Mesendoderm (in vitro differentiated cells): ENCODE measurements at regions not wholly inside any gene's neighbourhood (a gene's known extent, or its start where the extent isn't known, plus 50 kb on each side); places are given as distances from the start of the nearest gene placed in this dataset.
A peak's percentile ranks its signal among the peaks of the same experiment; 100 is the strongest.

Source experiments
- DNase-seq: peaks from one replicate; pipeline ENCODE4 v3.0.0; 2013
- H2AK5ac ChIP-seq: 2 replicates; pipeline ENCODE4 v1.6.1; 2013; ENCODE audit warnings: low read length, inconsistent platforms
- H2BK120ac ChIP-seq: 2 replicates; pipeline ENCODE4 v1.6.1; 2013; ENCODE audit warnings: low read depth, mild to moderate bottlenecking, low read length, moderate library complexity, mixed read lengths
- H2BK15ac ChIP-seq: replicated peaks from 2 replicates; pipeline ENCODE4 v1.6.1; 2013; ENCODE audit warnings: low read depth, mild to moderate bottlenecking, moderate library complexity
- H2BK5ac ChIP-seq: 2 replicates; pipeline ENCODE4 v1.6.1; 2013; ENCODE audit warnings: low read length, inconsistent platforms
- H3K18ac ChIP-seq: 2 replicates; pipeline ENCODE4 v1.6.1; 2013; ENCODE audit warnings: mild to moderate bottlenecking, low read length, mixed read lengths
- H3K23ac ChIP-seq: one replicate; pipeline ENCODE4 v1.6.1; 2013; ENCODE audit warnings: low read length
- H3K27ac ChIP-seq: 2 replicates; pipeline ENCODE4 v1.5.1; 2013; ENCODE audit warnings: low read depth, mild to moderate bottlenecking, inconsistent platforms, low read length, moderate library complexity
- H3K27me3 ChIP-seq: 2 replicates; pipeline ENCODE4 v1.6.1; 2013; ENCODE audit warnings: low read length, control low read depth, mild to moderate bottlenecking, inconsistent platforms; ENCODE audit not compliant: insufficient read depth, poor library complexity
- H3K36me3 ChIP-seq: 2 replicates; pipeline ENCODE4 v1.6.1; 2013; ENCODE audit warnings: low read length, inconsistent platforms; ENCODE audit not compliant: control insufficient read depth, insufficient read depth
- H3K4ac ChIP-seq: one replicate; pipeline ENCODE4 v1.6.1; 2013; ENCODE audit warnings: low read depth, mild to moderate bottlenecking, low read length, moderate library complexity
- H3K4me1 ChIP-seq: 2 replicates; pipeline ENCODE4 v1.6.1; 2013; ENCODE audit warnings: low read depth, low read length, inconsistent platforms; ENCODE audit not compliant: control insufficient read depth
- H3K4me2 ChIP-seq: 2 replicates; pipeline ENCODE4 v1.6.1; 2013; ENCODE audit warnings: low read length
- H3K4me3 ChIP-seq: 2 replicates; pipeline ENCODE4 v1.5.1; 2013; ENCODE audit warnings: mild to moderate bottlenecking, low read length
- H3K56ac ChIP-seq: one replicate; pipeline ENCODE4 v1.6.1; 2013; ENCODE audit warnings: low read length
- H3K79me1 ChIP-seq: 2 replicates; pipeline ENCODE4 v1.6.1; 2013; ENCODE audit warnings: low read length, inconsistent platforms
- H3K79me2 ChIP-seq: 2 replicates; pipeline ENCODE4 v1.6.1; 2013; ENCODE audit warnings: mild to moderate bottlenecking, low read length; ENCODE audit not compliant: control insufficient read depth, insufficient read depth
- H3K9ac ChIP-seq: 2 replicates; pipeline ENCODE4 v1.6.1; 2013; ENCODE audit warnings: low read length, inconsistent platforms
- H4K5ac ChIP-seq: one replicate; pipeline ENCODE4 v1.6.1; 2013; ENCODE audit warnings: low read length
- H4K8ac ChIP-seq: one replicate; pipeline ENCODE4 v1.6.1; 2013; ENCODE audit warnings: low read depth, mild to moderate bottlenecking, control low read depth, low read length, moderate library complexity
- WGBS: extraction: QIAGEN DNeasy Blood & Tissue Kit; methylation state at CpG from one replicate; pipeline ENCODE4 v1.1.7; 2013; ENCODE audit warnings: low lambda C conversion rate, missing lambda C conversion rate; ENCODE audit not compliant: insufficient coverage; ENCODE audit errors: extremely low coverage; 5-methylcytosine and 5-hydroxymethylcytosine counted together

DNA sequence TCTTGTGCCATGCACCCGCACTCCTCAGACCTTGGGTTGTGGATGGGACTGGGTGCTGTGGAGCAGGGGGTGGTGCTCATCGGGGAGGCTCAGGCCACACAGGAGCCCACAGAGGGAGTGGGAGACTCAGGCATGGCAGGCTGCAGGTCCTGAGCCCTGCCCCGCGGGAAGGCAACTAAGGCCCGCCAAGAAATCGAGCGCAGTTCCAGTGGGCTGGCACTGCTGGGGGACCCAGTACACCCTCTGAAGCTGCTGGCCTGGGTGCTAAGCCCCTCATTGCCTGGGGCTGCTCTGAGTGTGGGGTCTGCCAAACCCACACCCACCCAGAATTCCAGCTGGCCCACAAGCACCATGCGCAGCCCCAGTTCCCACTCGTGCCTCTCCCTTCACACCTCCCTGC is 450.5 kb upstream of the FGF16 start:
- Histone ChIP-seq H3K36me3 (no peaks in the 10 kb centered on the region), H3K79me2 (no peaks in the 10 kb centered on the region), H4K5ac (no peak overlapping the region), H3K23ac (no peak overlapping the region), H2BK120ac (no peak overlapping the region), H2AK5ac (no peak overlapping the region), H3K9ac (no peak overlapping the region), H3K27ac (no peak overlapping the region), H3K79me1 (no peaks in the 10 kb centered on the region), H3K18ac (no peak overlapping the region), H3K4me1 (no peaks in the 10 kb centered on the region), H2BK15ac (no peak overlapping the region), H3K4ac (no peak overlapping the region), H3K56ac (no peak overlapping the region), H4K8ac (no peak overlapping the region), H3K4me2 (no peak overlapping the region), H3K4me3 (no peak overlapping the region), H2BK5ac (no peak overlapping the region), H3K27me3 (no peaks in the 10 kb centered on the region)
- no CpG with 5 or more reads among the region's 9 CpGs for WGBS
- DNase-seq, result no peak

DNA sequence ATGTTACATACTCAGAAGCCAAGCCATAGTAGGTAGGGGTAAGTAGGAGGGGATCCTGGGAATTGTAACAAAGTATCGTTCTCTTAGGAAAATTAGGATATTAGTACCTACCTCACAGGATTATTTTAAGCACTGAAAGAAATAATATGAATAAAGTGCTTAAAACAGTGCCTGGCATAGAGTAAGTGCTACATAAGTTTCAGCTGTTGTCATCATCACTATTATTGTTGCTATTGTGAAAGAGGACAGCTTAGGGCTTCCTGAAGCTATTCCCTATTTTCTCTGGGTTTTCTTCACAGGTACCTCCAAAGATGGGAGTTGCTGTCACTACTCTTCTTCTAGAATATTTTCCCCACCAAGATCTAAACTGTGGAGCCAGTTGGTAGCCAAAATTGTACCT is 443.7 kb upstream of the FGF16 start:
- H3K27ac ChIP-seq, result no peak overlapping the region
- H3K56ac ChIP-seq, result no peak overlapping the region
- no peaks in the 10 kb centered on the region for H3K79me2 ChIP-seq
- H4K8ac ChIP-seq, result no peak overlapping the region
- no peak overlapping the region for H3K18ac ChIP-seq
- H3K4ac ChIP-seq, result no peak overlapping the region
- H3K36me3 ChIP-seq, result no peaks in the 10 kb centered on the region
- H3K27me3 ChIP-seq, result no peaks in the 10 kb centered on the region
- no peak for DNase-seq
- H2BK5ac ChIP-seq, result no peak overlapping the region
- no CpG with 5 or more reads among the region's 1 CpG for WGBS
- no peaks in the 10 kb centered on the region for H3K79me1 ChIP-seq
- no peak overlapping the region for H3K4me2 ChIP-seq
- no peak overlapping the region for H2BK15ac ChIP-seq
- no peak overlapping the region for H2AK5ac ChIP-seq
- H3K9ac ChIP-seq, result no peak overlapping the region
- no peak overlapping the region for H2BK120ac ChIP-seq
- no peak overlapping the region for H3K23ac ChIP-seq
- no peak overlapping the region for H3K4me3 ChIP-seq
- H3K4me1 ChIP-seq, result no peaks in the 10 kb centered on the region
- no peak overlapping the region for H4K5ac ChIP-seq

DNA sequence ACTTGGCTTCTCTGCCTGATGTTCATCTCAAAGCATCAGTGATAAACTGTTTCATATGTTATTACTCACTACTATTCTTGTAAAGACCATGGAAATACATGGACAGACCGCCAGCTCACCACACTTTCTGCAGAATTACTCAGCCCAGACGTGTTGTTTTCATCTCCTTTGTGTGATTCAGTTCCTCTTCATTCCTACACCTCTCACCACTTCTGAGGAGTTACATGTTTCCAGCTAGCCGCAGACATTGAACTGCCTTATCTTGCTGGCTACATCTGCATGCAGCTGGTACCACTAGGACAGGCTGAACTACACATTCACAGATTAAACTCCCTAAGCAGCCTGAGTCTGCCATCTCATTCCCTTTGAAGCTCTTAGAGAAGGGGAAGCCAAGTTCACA is 443.2 kb upstream of the FGF16 start:
- H2BK15ac ChIP-seq, result no peak overlapping the region
- no peak overlapping the region for H3K27ac ChIP-seq
- no CpG with 5 or more reads among the region's 3 CpGs for WGBS
- no peaks in the 10 kb centered on the region for H3K79me2 ChIP-seq
- no peak overlapping the region for H4K8ac ChIP-seq
- no peaks in the 10 kb centered on the region for H3K27me3 ChIP-seq
- no peak overlapping the region for H3K4ac ChIP-seq
- H3K36me3 ChIP-seq, result no peaks in the 10 kb centered on the region
- no peaks in the 10 kb centered on the region for H3K79me1 ChIP-seq
- H2BK5ac ChIP-seq, result no peak overlapping the region
- H3K56ac ChIP-seq, result no peak overlapping the region
- H2BK120ac ChIP-seq, result no peak overlapping the region
- H3K4me2 ChIP-seq, result no peak overlapping the region
- H3K4me1 ChIP-seq, result no peaks in the 10 kb centered on the region
- H2AK5ac ChIP-seq, result no peak overlapping the region
- no peak overlapping the region for H3K23ac ChIP-seq
- no peak overlapping the region for H4K5ac ChIP-seq
- no peak for DNase-seq
- H3K18ac ChIP-seq, result no peak overlapping the region
- no peak overlapping the region for H3K9ac ChIP-seq
- H3K4me3 ChIP-seq, result no peak overlapping the region

DNA sequence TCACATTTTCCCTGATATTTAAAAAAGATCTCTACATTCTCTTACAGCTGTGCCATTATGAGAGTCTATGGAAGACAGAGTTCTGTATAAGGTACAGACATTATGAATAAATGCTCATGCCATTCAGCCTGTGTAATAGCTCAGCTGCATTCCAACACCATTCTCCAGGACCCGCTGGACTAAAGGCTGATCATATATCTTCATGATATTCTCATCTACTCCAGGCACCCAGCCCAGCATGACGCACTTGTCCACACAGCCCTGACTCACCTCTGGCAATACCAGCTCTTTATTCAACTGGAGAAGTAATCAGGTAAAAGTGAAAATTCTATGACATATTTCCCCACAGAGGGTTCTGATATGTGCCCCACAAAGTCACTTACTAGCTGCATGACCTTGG is 437.5 kb upstream of the FGF16 start:
- Histone ChIP-seq H2BK15ac (no peak overlapping the region), H3K36me3 (no peaks in the 10 kb centered on the region), H3K4me1 (no peaks in the 10 kb centered on the region), H3K4ac (no peak overlapping the region), H3K79me1 (no peaks in the 10 kb centered on the region), H2BK120ac (no peak overlapping the region), H3K9ac (no peak overlapping the region), H4K8ac (no peak overlapping the region), H3K18ac (no peak overlapping the region), H4K5ac (no peak overlapping the region), H3K27me3 (no peaks in the 10 kb centered on the region), H3K4me2 (no peak overlapping the region), H3K4me3 (no peak overlapping the region), H3K56ac (no peak overlapping the region), H2AK5ac (no peak overlapping the region), H3K23ac (no peak overlapping the region), H3K79me2 (no peaks in the 10 kb centered on the region), H3K27ac (no peak overlapping the region), H2BK5ac (no peak overlapping the region)
- WGBS, result no CpG with 5 or more reads among the region's 2 CpGs
- DNase-seq, result no peak

- peak; percentile 92 for DNase-seq
Observed at GRCh38 chrX:77014377-77015372, 432.5 kb upstream of the FGF16 start.

More at GRCh38 chrX:77014377-77015372, 432.5 kb upstream of the FGF16 start:
- H4K5ac ChIP-seq, result no peak overlapping the region
- H3K79me1 ChIP-seq, result no peaks in the 10 kb centered on the region
- H3K27me3 ChIP-seq, result no peaks in the 10 kb centered on the region
- no peak overlapping the region for H3K9ac ChIP-seq
- no peak overlapping the region for H3K56ac ChIP-seq
- no peak overlapping the region for H3K4me3 ChIP-seq
- no peak overlapping the region for H3K18ac ChIP-seq
- no peak overlapping the region for H2AK5ac ChIP-seq
- H3K79me2 ChIP-seq, result no peaks in the 10 kb centered on the region
- H3K4me1 ChIP-seq, result no peaks in the 10 kb centered on the region
- peak overlapping the region; percentile 12 for H3K27ac ChIP-seq
- no CpG with 5 or more reads among the region's 9 CpGs for WGBS
- H2BK120ac ChIP-seq, result no peak overlapping the region
- no peaks in the 10 kb centered on the region for H3K36me3 ChIP-seq
- no peak overlapping the region for H3K23ac ChIP-seq
- H2BK5ac ChIP-seq, result no peak overlapping the region
- no peak overlapping the region for H3K4ac ChIP-seq
- no peak overlapping the region for H2BK15ac ChIP-seq
- H4K8ac ChIP-seq, result no peak overlapping the region
- no peak overlapping the region for H3K4me2 ChIP-seq
